ENCODE measurements at regions not wholly inside any gene's neighbourhood (a gene's known extent, or its start where the extent isn't known, plus 50 kb on each side); places are given as distances from the start of the nearest gene placed in this dataset.
"Not testable (repeated sequence)": the region's sequence is repeated elsewhere in the genome, so short reads cannot be mapped to it uniquely, and the experiment has no call there.

DNA sequence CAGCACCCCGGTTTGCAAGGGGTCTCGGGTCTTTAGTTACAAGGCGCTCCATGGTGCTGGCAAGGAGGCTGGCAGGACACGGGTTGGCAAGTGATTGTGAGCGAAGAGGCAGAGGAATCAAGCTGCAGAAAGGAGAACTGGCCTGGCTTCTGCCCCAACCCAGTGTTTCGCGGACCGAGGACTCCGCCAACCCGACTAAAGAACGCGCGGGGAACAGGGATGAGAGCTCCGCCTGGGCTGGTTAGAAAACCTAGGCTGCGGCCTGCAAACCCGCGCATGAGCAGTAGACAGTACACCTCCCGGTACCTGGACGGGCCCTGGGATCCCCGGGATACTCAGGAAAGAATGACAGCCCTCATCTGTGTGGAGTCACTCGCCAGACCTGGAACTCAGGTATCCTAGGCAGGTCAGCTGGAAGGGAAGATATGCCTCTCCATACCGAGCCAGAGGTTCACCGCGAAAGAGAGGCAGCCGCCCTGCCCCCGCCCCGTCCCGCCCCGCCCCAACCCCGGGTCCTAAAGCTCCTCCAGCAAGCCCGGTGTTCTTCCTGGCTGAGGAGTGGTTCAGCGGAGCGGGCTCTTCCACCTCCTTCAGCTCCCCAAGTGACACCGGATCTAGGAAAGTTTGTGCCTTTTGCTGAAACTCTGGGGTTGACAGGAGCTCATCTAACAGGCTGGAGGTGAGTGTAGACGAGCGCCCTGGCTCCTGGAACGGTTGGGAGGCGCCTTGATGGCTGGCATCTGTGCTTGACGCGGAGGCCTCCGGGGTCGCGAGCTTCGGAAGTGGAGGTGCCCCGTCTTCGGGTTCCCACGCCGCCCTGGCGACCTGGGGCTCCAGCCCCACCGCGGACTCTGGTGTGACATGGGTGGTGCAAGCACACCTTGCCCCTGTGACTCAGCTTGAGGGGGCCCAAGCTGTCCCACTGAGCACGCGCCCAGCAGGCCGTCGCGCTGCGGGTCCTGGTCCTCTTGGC is 1847.3 kb upstream of the DEFB115 start:
- Histone ChIP-seq H3K4me1 (no peaks in the 10 kb centered on the region), H3K27ac (no peak overlapping the region), H3K9me3 (no peaks in the 10 kb centered on the region), H3K4me3 (no peak overlapping the region), H3K4me2 (no peak overlapping the region)
- DNase-seq (ENCODE audit: low read depth in 1 of 2, low spot score in 1 of 2) (no peak), FAIRE-seq (no peak), ATAC-seq (0 out of 6 replicates have a peak, but pooled peaks of 1 of the 2 experiments have one; percentile 45)
- POLR2A ChIA-PET, result no interaction called here
- TF ChIP-seq ZFP36 (IDR thresholded peaks at IDR 0.05; ENCODE audit: borderline replicate concordance, partially characterized antibody) (no peak), CHD2 (IDR thresholded peaks at IDR 0.05; ENCODE audit: low read length, partially characterized antibody) (no peak), RARB (CRISPR knock-in tag; IDR thresholded peaks at IDR 0.05) (no peak), HEYL (CRISPR knock-in tag; IDR thresholded peaks at IDR 0.05) (no peak), EHF (CRISPR knock-in tag; IDR thresholded peaks at IDR 0.05) (no peak), TP53 (CRISPR knock-in tag; IDR thresholded peaks at IDR 0.05) (no peak)
- TF ChIP-seq, protein P1, sequence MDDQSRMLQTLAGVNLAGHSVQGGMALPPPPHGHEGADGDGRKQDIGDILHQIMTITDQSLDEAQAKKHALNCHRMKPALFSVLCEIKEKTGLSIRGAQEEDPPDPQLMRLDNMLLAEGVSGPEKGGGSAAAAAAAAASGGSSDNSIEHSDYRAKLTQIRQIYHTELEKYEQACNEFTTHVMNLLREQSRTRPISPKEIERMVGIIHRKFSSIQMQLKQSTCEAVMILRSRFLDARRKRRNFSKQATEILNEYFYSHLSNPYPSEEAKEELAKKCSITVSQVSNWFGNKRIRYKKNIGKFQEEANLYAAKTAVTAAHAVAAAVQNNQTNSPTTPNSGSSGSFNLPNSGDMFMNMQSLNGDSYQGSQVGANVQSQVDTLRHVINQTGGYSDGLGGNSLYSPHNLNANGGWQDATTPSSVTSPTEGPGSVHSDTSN (IDR thresholded peaks at IDR 0.05), result no peak
- TF ChIP-seq, protein P2, sequence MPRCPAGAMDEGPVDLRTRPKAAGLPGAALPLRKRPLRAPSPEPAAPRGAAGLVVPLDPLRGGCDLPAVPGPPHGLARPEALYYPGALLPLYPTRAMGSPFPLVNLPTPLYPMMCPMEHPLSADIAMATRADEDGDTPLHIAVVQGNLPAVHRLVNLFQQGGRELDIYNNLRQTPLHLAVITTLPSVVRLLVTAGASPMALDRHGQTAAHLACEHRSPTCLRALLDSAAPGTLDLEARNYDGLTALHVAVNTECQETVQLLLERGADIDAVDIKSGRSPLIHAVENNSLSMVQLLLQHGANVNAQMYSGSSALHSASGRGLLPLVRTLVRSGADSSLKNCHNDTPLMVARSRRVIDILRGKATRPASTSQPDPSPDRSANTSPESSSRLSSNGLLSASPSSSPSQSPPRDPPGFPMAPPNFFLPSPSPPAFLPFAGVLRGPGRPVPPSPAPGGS (IDR thresholded peaks at IDR 0.05), result no peak
- TF ChIP-seq, protein P3, sequence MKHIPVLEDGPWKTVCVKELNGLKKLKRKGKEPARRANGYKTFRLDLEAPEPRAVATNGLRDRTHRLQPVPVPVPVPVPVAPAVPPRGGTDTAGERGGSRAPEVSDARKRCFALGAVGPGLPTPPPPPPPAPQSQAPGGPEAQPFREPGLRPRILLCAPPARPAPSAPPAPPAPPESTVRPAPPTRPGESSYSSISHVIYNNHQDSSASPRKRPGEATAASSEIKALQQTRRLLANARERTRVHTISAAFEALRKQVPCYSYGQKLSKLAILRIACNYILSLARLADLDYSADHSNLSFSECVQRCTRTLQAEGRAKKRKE (CRISPR knock-in tag; IDR thresholded peaks at IDR 0.05; ENCODE audit: low read depth), result no peak
- WGBS (ENCODE audit: missing lambda C conversion rate), result 36% methylated on average over 45 of the region's 57 CpGs
- CTCF ChIA-PET, result no interaction called here

DNA sequence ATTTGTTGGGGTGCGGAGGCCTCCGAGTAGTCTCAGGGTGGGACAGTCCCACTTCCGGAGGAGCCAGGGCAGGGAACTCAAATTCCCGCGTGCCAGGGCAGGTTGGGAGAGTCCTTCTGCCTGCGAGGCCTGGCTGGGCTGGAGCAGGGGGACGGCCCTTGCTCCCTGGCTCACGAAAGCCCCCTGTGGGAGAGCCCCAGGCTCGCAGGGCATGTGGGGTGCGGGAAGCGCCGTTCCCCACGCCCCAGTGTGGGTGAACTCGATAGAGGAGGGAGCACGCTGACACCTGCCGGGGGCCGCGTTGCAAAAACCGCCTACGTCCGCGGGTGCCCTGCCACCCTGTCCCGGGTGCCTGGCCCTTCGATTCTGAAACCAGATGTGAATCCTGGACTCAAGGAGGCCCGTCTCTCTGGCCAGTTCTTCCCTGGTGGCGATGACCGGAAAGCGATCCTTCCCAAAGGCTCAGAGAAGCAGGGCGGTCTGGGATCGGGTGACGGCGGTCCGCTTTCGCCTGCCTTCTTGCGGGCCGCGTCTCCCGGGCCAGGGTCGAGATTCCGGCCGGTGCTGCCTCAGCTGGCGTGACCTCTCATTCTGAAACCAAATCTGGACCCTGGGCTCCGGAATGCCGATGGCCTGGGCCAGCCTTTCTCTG is 1846.5 kb upstream of the DEFB115 start:
- 33% methylated on average over 39 of the region's 44 CpGs for WGBS (ENCODE audit: missing lambda C conversion rate)
- ATAC-seq (no peak), FAIRE-seq (no peak), DNase-seq (ENCODE audit: low read depth in 1 of 2, low spot score in 1 of 2) (no peak)
- Histone ChIP-seq H3K4me2 (no peak overlapping the region), H3K4me1 (no peaks in the 10 kb centered on the region), H3K9me3 (no peaks in the 10 kb centered on the region), H3K4me3 (no peak overlapping the region), H3K27ac (no peak overlapping the region)
- POLR2A ChIA-PET, result no interaction called here
- TF ChIP-seq GATA3 (IDR thresholded peaks at IDR 0.05; ENCODE audit: borderline replicate concordance) (no peak), RAD21 (conservative IDR thresholded peaks at IDR 0.05 in 1 of 2, IDR thresholded peaks at IDR 0.05 in 1 of 2) (no peak), ESRRA (IDR thresholded peaks at IDR 0.05; ENCODE audit: borderline replicate concordance, low read length) (no peak), BHLHE40 (IDR thresholded peaks at IDR 0.05; ENCODE audit: low read depth, low read length) (no peak), HOXB13 (CRISPR knock-in tag; IDR thresholded peaks at IDR 0.05; ENCODE audit: low read depth) (no peak), FOXS1 (CRISPR knock-in tag; IDR thresholded peaks at IDR 0.05) (no peak), JUN (IDR thresholded peaks at IDR 0.05) (no peak), CHD2 (IDR thresholded peaks at IDR 0.05; ENCODE audit: low read length, partially characterized antibody) (no peak)
- TF ChIP-seq, protein P4, sequence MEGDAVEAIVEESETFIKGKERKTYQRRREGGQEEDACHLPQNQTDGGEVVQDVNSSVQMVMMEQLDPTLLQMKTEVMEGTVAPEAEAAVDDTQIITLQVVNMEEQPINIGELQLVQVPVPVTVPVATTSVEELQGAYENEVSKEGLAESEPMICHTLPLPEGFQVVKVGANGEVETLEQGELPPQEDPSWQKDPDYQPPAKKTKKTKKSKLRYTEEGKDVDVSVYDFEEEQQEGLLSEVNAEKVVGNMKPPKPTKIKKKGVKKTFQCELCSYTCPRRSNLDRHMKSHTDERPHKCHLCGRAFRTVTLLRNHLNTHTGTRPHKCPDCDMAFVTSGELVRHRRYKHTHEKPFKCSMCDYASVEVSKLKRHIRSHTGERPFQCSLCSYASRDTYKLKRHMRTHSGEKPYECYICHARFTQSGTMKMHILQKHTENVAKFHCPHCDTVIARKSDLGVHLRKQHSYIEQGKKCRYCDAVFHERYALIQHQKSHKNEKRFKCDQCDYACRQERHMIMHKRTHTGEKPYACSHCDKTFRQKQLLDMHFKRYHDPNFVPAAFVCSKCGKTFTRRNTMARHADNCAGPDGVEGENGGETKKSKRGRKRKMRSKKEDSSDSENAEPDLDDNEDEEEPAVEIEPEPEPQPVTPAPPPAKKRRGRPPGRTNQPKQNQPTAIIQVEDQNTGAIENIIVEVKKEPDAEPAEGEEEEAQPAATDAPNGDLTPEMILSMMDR (IDR thresholded peaks at IDR 0.05), result no peak
- CTCF ChIA-PET, result no interaction called here

DNA sequence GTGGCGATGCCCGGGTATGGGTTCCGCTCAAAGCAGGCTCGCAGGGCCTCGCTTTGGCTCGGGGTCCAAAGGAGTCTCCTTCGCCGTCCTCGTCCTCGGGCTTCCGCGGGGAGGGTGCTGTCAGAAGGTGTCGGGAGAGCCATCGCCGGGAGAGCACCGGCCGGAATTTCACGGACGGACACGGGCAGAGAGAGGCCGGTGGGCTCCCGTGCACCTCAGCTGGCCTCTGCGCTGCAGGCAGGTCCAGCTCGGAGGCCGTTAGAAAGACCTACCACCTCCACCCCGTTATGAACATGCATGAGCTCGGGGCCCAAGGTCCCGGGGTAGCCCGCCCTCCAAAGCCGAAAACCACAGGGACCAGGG is 1846.0 kb upstream of the DEFB115 start:
- not testable (repeated sequence) for H3K4me2 ChIP-seq, H3K4me3 ChIP-seq

More for the DNA sequence above, 1846.0 kb upstream of the DEFB115 start:
- DNase-seq (ENCODE audit: low read depth in 1 of 2, low spot score in 1 of 2); CTCF ChIA-PET; FAIRE-seq; H3K4me1 ChIP-seq; H3K9me3 ChIP-seq; POLR2A ChIA-PET; H3K27ac ChIP-seq: not testable (repeated sequence)
- ATAC-seq, result 0 out of 6 replicates have a peak, but pooled peaks of 1 of the 2 experiments have one; percentile 23
- 47% methylated on average over 30 of the region's 30 CpGs for WGBS (ENCODE audit: missing lambda C conversion rate)
